ENCODE measurements at regions not wholly inside any gene's neighbourhood (a gene's known extent, or its start where the extent isn't known, plus 50 kb on each side); places are given as distances from the start of the nearest gene placed in this dataset.
A peak's percentile ranks its signal among the peaks of the same experiment; 100 is the strongest.

- no peak for DNase-seq (ENCODE audit: low read depth in 2 of 2)
These were observed 454.1 kb downstream of the SOX9 start for GRCh38 chr17:72574675-72575510.

- no peak for DNase-seq (ENCODE audit: low read depth in 2 of 2)
These were observed 454.9 kb downstream of the SOX9 start for GRCh38 chr17:72575542-72576233.

- no peak for DNase-seq (ENCODE audit: low read depth in 2 of 2)
These were observed 455.5 kb downstream of the SOX9 start for GRCh38 chr17:72576289-72576759.

- DNase-seq (ENCODE audit: low read depth in 2 of 2): no peak
These were observed 458.1 kb downstream of the SOX9 start for GRCh38 chr17:72578817-72579470.

- DNase-seq (ENCODE audit: low read depth in 2 of 2): no peak
These were observed 459.1 kb downstream of the SOX9 start for GRCh38 chr17:72579990-72580320.

- DNase-seq (ENCODE audit: low read depth in 2 of 2): no peak
These were observed 459.7 kb downstream of the SOX9 start for GRCh38 chr17:72580321-72581127.

- DNase-seq (ENCODE audit: low read depth in 2 of 2): no peak
These were observed 466.3 kb downstream of the SOX9 start for GRCh38 chr17:72587156-72587555.

GRCh38 chr17:72587773-72588511, 467.1 kb downstream of the SOX9 start:
- DNase-seq (ENCODE audit: low read depth in 2 of 2): no peak

- DNase-seq (ENCODE audit: low read depth in 2 of 2): no peak
These were observed 467.7 kb downstream of the SOX9 start for GRCh38 chr17:72588561-72588960.

- DNase-seq (ENCODE audit: low read depth in 2 of 2): no peak
These were observed 468.1 kb downstream of the SOX9 start for GRCh38 chr17:72588961-72589360.

GRCh38 chr17:72590382-72590781, 469.6 kb downstream of the SOX9 start:
- no peak for DNase-seq (ENCODE audit: low read depth in 2 of 2)

- DNase-seq (ENCODE audit: low read depth in 2 of 2): no peak
These were observed 470.1 kb downstream of the SOX9 start for GRCh38 chr17:72590882-72591281.

GRCh38 chr17:72591289-72592241, 470.7 kb downstream of the SOX9 start:
- DNase-seq (ENCODE audit: low read depth in 2 of 2): no peak

- peak in 1 of 2 donors; percentile 3 for DNase-seq (ENCODE audit: low read depth in 2 of 2)
These were observed 471.6 kb downstream of the SOX9 start for GRCh38 chr17:72592242-72592966.

- no peak for DNase-seq (ENCODE audit: low read depth in 2 of 2)
These were observed 472.1 kb downstream of the SOX9 start for GRCh38 chr17:72592967-72593325.

- DNase-seq (ENCODE audit: low read depth in 2 of 2): no peak
These were observed 473.4 kb downstream of the SOX9 start for GRCh38 chr17:72594248-72594647.

Measured in stimulated activated CD8-positive, alpha-beta memory T cell treated with anti-CD3 and anti-CD28 coated beads, Interleukin-15, amount 100 ng/mL, for 4 hours (primary cell).